HCT116 (cell line): ENCODE measurements at regions not wholly inside any gene's neighbourhood (a gene's known extent, or its start where the extent isn't known, plus 50 kb on each side); places are given as distances from the start of the nearest gene placed in this dataset.

Experiments
- ATAC-seq: fragments of 200-7000 bp; cut with Tn5 transposase; 2 replicates; pipeline ENCODE4 v1.9.1; 2020; ENCODE audit warnings: mild to moderate bottlenecking, moderate library complexity
- BruUV-seq: library from RNA; stranded (reverse); fragments of 400-500 nt; replicated peaks from 2 replicates; lab custom pipeline; 2021; lab: Mats Ljungman, UMichigan
- CTCF ChIA-PET: fragments of 300-600 bp; sonication (Branson Sonifier 250); formaldehyde crosslinking; loops from one replicate; lab custom pipeline; 2021; ENCODE audit warnings: antibody characterized with exemption; lab: Charles Lee
- POLR2A ChIA-PET: fragments of 300-600, 350-600 bp; sonication (Branson Sonifier 250); formaldehyde crosslinking; loops from one replicate; lab custom pipeline; 2021; ENCODE audit warnings: antibody characterized with exemption; lab: Charles Lee
- RAD21 ChIA-PET, 2 experiments: fragments of 300-600 bp; sonication (Branson Sonifier 250); formaldehyde crosslinking; loops; one replicate each; lab custom pipeline; 2023; ENCODE audit warnings: low total read pairs in 2 of 2; ENCODE audit not compliant: uncharacterized antibody in 2 of 2, unreplicated experiment in 2 of 2, low non-redundant PET in 1 of 2; lab: Charles Lee
- DNase-seq: peaks from one replicate; pipeline ENCODE4 v3.0.0-alpha.2; 2010; ENCODE audit warnings: low read depth, low spot score
- H2AFZ ChIP-seq: fragments of 200-600 bp; shearing (Covaris generic), sonication (generic); 2 replicates; pipeline ENCODE4 v1.6.1; 2017; ENCODE audit warnings: low read depth, mixed run types, mixed read lengths, antibody characterized with exemption, low read length; ENCODE audit not compliant: poor library complexity, severe bottlenecking
- H3K27ac ChIP-seq: 2 replicates; pipeline ENCODE4 v1.5.1; 2012; ENCODE audit warnings: low read depth, low read length
- H3K27me3 ChIP-seq: fragments of 200-600 bp; sonication (generic); 2 replicates; pipeline ENCODE4 v1.6.1; 2016; ENCODE audit warnings: mixed run types, low read length, mixed read lengths; ENCODE audit not compliant: insufficient read depth
- H3K36me3 ChIP-seq, 2 experiments: fragments of 200-500 bp in 1 of 2; fragments of 200-600 bp in 1 of 2; sonication (Bioruptor generic) in 1 of 2; sonication (generic) in 1 of 2; 2 replicates each; pipeline versions ENCODE4 v1.5.1 to v1.6.1; 2014 to 2016; ENCODE audit warnings: low read length in 2 of 2, inconsistent platforms in 1 of 2, mixed read lengths in 1 of 2, mixed run types in 1 of 2; ENCODE audit not compliant: insufficient read depth in 2 of 2, control insufficient read depth in 1 of 2
- H3K4me1 ChIP-seq, 2 experiments: fragments of 200-600 bp in 1 of 2; sonication (generic) in 1 of 2; 2 replicates each; pipeline versions ENCODE4 v1.5.1 to v1.6.1; 2012 to 2017; ENCODE audit warnings: low read length in 2 of 2, inconsistent platforms in 1 of 2, mild to moderate bottlenecking in 1 of 2, mixed read lengths in 1 of 2, mixed run types in 1 of 2, moderate library complexity in 1 of 2; ENCODE audit not compliant: insufficient read depth in 2 of 2, control insufficient read depth in 1 of 2
- H3K4me2 ChIP-seq: fragments of 200-600 bp; sonication (generic); 2 replicates; pipeline ENCODE4 v1.6.1; 2017; ENCODE audit warnings: mixed run types, low read length, mixed read lengths
- H3K4me3 ChIP-seq, 2 experiments: fragments of 200-600 bp in 1 of 2; sonication (generic) in 1 of 2; replicated peaks in 1 of 2; 2 replicates each; pipeline ENCODE4 v1.5.1; 2011 to 2016; ENCODE audit warnings: low read length in 2 of 2, control low read depth in 1 of 2, low read depth in 1 of 2, mild to moderate bottlenecking in 1 of 2, mixed read lengths in 1 of 2, mixed run types in 1 of 2
- H3K79me2 ChIP-seq: fragments of 200-600 bp; sonication (generic); 2 replicates; pipeline ENCODE4 v1.6.1; 2017; ENCODE audit warnings: mild to moderate bottlenecking, mixed run types, low read length, moderate library complexity, mixed read lengths; ENCODE audit not compliant: insufficient read depth
- H3K9ac ChIP-seq: fragments of 200-600 bp; sonication (generic); 2 replicates; pipeline ENCODE4 v1.6.1; 2016; ENCODE audit warnings: low read length, mixed read lengths
- H3K9me2 ChIP-seq: fragments of 200-600 bp; sonication (generic), shearing (Covaris generic); 2 replicates; pipeline ENCODE4 v1.6.1; 2017; ENCODE audit warnings: mixed run types, mild to moderate bottlenecking, moderate library complexity; ENCODE audit not compliant: insufficient read depth
- H3K9me3 ChIP-seq, 2 experiments: fragments of 200-500 bp in 1 of 2; fragments of 200-600 bp in 1 of 2; sonication (Bioruptor generic) in 1 of 2; sonication (generic) in 1 of 2; 2 replicates each; pipeline ENCODE4 v1.6.1; 2014 to 2017; ENCODE audit warnings: low read length in 2 of 2, mixed read lengths in 2 of 2, inconsistent platforms in 1 of 2, low read depth in 1 of 2, mild to moderate bottlenecking in 1 of 2, mixed run types in 1 of 2, moderate library complexity in 1 of 2; ENCODE audit not compliant: control insufficient read depth in 1 of 2, insufficient read depth in 1 of 2
- H4K20me1 ChIP-seq: fragments of 200-600 bp; sonication (generic), shearing (Covaris generic); 2 replicates; pipeline ENCODE4 v1.6.1; 2017; ENCODE audit warnings: mixed run types, mild to moderate bottlenecking, moderate library complexity; ENCODE audit not compliant: insufficient read depth
- CBX3 ChIP-seq: IDR thresholded peaks from 2 replicates; pipeline ENCODE4 v1.6.1; 2012; ENCODE audit warnings: low read depth
- CEBPB ChIP-seq: IDR thresholded peaks from 2 replicates; pipeline ENCODE4 v1.6.1; 2012; ENCODE audit warnings: low read depth
- ELF1 ChIP-seq: IDR thresholded peaks from 2 replicates; pipeline ENCODE4 v1.6.1; 2012; ENCODE audit warnings: low read depth, borderline replicate concordance
- EZH2 ChIP-seq: fragments of 200-600 bp; sonication (generic); IDR thresholded peaks from 2 replicates; pipeline ENCODE4 v1.6.1; 2017; ENCODE audit warnings: antibody characterized with exemption, mixed run types
- EZH2phosphoT487 ChIP-seq: fragments of 200-600 bp; IDR thresholded peaks from 2 replicates; pipeline ENCODE4 v1.6.1; 2018; ENCODE audit warnings: antibody characterized with exemption, borderline replicate concordance
- FOSL1 ChIP-seq: IDR thresholded peaks from 2 replicates; pipeline ENCODE4 v1.6.1; 2012; ENCODE audit warnings: low read depth
- JUND ChIP-seq: IDR thresholded peaks from 2 replicates; pipeline ENCODE4 v1.6.1; 2012
- MAX ChIP-seq: IDR thresholded peaks from 2 replicates; pipeline ENCODE4 v1.6.1; 2012
- POLR2AphosphoS5 ChIP-seq: IDR thresholded peaks from 2 replicates; pipeline ENCODE4 v1.6.1; 2011; ENCODE audit warnings: mild to moderate bottlenecking, low read depth, low read length, moderate library complexity
- RAD21 ChIP-seq: IDR thresholded peaks from 2 replicates; pipeline ENCODE4 v1.6.1; 2012; ENCODE audit warnings: low read depth, mild to moderate bottlenecking
- SIN3A ChIP-seq: IDR thresholded peaks from 2 replicates; pipeline ENCODE4 v1.6.1; 2012; ENCODE audit warnings: low read depth
- SP1 ChIP-seq: IDR thresholded peaks from 2 replicates; pipeline ENCODE4 v1.6.1; 2012; ENCODE audit warnings: low read depth
- SRF ChIP-seq: IDR thresholded peaks from 2 replicates; pipeline ENCODE4 v1.6.1; 2012; ENCODE audit warnings: low read depth
- TCF7L2 ChIP-seq: IDR thresholded peaks from 2 replicates; pipeline ENCODE4 v1.7.0; 2011; ENCODE audit warnings: borderline replicate concordance, inconsistent platforms; ENCODE audit not compliant: insufficient read depth, insufficient read length; ENCODE audit errors: extremely low read depth
- YY1 ChIP-seq: IDR thresholded peaks from 2 replicates; pipeline ENCODE4 v1.6.1; 2011; ENCODE audit warnings: low read length, low read depth, moderate library complexity, mild to moderate bottlenecking; ENCODE audit not compliant: insufficient replicate concordance; ENCODE audit errors: extremely low read depth
- ZFX ChIP-seq: fragments of 450-650 bp; IDR thresholded peaks from 2 replicates; pipeline ENCODE4 v1.6.1; 2017
- ZNF274 ChIP-seq: fragments of 200-500 bp; sonication (Bioruptor generic); IDR thresholded peaks from 2 replicates; pipeline ENCODE4 v1.6.1; 2014; ENCODE audit warnings: mild to moderate bottlenecking, low read depth, low read length, inconsistent platforms
- intact Hi-C: fragments of 100-400 bp; cut with micrococcal nuclease; formaldehyde crosslinking; loops from 2 replicates; pipeline ENCODE4 v1.10.0; 2022
- TF ChIP-seq, protein P1 (sequence below): IDR thresholded peaks from 2 replicates; pipeline ENCODE4 v1.6.1; 2012
- TF ChIP-seq, protein P2 (sequence below): IDR thresholded peaks from 2 replicates; pipeline ENCODE4 v1.6.1; 2012; ENCODE audit warnings: low read depth
- TF ChIP-seq, protein P3 (sequence below): IDR thresholded peaks from 2 replicates; pipeline ENCODE4 v1.6.1; 2011; ENCODE audit warnings: mild to moderate bottlenecking, low read length, moderate library complexity; ENCODE audit not compliant: insufficient replicate concordance; ENCODE audit errors: extremely low read depth

- Histone ChIP-seq H3K9me2 (no peaks in the 10 kb centered on the region), H4K20me1 (no peaks in the 10 kb centered on the region), H3K36me3 (no peaks in the 10 kb centered on the region), H3K9me3 (no peaks in the 10 kb centered on the region), H3K79me2 (no peaks in the 10 kb centered on the region), H3K4me2 (no peak overlapping the region), H3K9ac (no peak overlapping the region), H3K4me3 (no peak overlapping the region), H2AFZ (no peak overlapping the region), H3K27me3 (peaks cover 20% of the 10 kb centered on the region), H3K4me1 (no peaks in the 10 kb centered on the region), H3K27ac (no peak overlapping the region)
- BruUV-seq: no TSS peak
- ChIA-PET POLR2A (no interaction called here), RAD21 (no interaction called here), CTCF (no interaction called here)
- TF ChIP-seq, protein P1, sequence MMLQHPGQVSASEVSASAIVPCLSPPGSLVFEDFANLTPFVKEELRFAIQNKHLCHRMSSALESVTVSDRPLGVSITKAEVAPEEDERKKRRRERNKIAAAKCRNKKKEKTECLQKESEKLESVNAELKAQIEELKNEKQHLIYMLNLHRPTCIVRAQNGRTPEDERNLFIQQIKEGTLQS: no peak
- TF ChIP-seq ELF1 (no peak), POLR2AphosphoS5 (no peak), FOSL1 (no peak), EZH2phosphoT487 (no peak), SRF (no peak), JUND (no peak), YY1 (no peak), CBX3 (no peak), TCF7L2 (no peak), SIN3A (no peak), SP1 (no peak), EZH2 (no peak), MAX (no peak), ZNF274 (no peak), CEBPB (no peak), RAD21 (no peak), ZFX (no peak)
- TF ChIP-seq, protein P2, sequence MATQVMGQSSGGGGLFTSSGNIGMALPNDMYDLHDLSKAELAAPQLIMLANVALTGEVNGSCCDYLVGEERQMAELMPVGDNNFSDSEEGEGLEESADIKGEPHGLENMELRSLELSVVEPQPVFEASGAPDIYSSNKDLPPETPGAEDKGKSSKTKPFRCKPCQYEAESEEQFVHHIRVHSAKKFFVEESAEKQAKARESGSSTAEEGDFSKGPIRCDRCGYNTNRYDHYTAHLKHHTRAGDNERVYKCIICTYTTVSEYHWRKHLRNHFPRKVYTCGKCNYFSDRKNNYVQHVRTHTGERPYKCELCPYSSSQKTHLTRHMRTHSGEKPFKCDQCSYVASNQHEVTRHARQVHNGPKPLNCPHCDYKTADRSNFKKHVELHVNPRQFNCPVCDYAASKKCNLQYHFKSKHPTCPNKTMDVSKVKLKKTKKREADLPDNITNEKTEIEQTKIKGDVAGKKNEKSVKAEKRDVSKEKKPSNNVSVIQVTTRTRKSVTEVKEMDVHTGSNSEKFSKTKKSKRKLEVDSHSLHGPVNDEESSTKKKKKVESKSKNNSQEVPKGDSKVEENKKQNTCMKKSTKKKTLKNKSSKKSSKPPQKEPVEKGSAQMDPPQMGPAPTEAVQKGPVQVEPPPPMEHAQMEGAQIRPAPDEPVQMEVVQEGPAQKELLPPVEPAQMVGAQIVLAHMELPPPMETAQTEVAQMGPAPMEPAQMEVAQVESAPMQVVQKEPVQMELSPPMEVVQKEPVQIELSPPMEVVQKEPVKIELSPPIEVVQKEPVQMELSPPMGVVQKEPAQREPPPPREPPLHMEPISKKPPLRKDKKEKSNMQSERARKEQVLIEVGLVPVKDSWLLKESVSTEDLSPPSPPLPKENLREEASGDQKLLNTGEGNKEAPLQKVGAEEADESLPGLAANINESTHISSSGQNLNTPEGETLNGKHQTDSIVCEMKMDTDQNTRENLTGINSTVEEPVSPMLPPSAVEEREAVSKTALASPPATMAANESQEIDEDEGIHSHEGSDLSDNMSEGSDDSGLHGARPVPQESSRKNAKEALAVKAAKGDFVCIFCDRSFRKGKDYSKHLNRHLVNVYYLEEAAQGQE: no peak
- TF ChIP-seq, protein P3, sequence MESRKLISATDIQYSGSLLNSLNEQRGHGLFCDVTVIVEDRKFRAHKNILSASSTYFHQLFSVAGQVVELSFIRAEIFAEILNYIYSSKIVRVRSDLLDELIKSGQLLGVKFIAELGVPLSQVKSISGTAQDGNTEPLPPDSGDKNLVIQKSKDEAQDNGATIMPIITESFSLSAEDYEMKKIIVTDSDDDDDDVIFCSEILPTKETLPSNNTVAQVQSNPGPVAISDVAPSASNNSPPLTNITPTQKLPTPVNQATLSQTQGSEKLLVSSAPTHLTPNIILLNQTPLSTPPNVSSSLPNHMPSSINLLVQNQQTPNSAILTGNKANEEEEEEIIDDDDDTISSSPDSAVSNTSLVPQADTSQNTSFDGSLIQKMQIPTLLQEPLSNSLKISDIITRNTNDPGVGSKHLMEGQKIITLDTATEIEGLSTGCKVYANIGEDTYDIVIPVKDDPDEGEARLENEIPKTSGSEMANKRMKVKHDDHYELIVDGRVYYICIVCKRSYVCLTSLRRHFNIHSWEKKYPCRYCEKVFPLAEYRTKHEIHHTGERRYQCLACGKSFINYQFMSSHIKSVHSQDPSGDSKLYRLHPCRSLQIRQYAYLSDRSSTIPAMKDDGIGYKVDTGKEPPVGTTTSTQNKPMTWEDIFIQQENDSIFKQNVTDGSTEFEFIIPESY: no peak
- DNase-seq (no peak), ATAC-seq (no peak)
- intact Hi-C loops: no loop called here
These were observed 259.0 kb upstream of the SALL3 start for GRCh38 chr18:78720456-78721237.
